ENCODE measurements at regions not wholly inside any gene's neighbourhood (a gene's known extent, or its start where the extent isn't known, plus 50 kb on each side); places are given as distances from the start of the nearest gene placed in this dataset.

DNA sequence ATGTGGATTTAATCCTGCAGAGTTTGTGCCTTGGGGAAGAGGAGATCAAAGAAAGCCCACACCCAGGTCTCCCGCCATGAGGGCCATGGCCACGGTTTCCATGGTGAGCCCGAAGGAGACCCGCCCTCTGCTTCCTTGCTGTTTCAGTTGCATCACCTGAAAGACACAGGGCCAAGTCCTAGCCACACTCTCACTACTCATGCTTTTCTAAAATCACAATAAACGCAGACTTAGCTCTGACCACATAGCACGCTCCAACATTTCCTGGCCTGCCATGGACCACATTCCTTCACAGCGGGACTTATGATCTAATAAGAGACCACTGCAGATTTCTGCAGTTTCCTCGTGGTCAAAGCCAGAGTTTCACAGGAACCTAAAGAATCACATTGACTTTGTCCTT is 426.0 kb upstream of the NR3C2 start:
- TF ChIP-seq, protein P1, sequence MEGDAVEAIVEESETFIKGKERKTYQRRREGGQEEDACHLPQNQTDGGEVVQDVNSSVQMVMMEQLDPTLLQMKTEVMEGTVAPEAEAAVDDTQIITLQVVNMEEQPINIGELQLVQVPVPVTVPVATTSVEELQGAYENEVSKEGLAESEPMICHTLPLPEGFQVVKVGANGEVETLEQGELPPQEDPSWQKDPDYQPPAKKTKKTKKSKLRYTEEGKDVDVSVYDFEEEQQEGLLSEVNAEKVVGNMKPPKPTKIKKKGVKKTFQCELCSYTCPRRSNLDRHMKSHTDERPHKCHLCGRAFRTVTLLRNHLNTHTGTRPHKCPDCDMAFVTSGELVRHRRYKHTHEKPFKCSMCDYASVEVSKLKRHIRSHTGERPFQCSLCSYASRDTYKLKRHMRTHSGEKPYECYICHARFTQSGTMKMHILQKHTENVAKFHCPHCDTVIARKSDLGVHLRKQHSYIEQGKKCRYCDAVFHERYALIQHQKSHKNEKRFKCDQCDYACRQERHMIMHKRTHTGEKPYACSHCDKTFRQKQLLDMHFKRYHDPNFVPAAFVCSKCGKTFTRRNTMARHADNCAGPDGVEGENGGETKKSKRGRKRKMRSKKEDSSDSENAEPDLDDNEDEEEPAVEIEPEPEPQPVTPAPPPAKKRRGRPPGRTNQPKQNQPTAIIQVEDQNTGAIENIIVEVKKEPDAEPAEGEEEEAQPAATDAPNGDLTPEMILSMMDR (IDR thresholded peaks at IDR 0.05): no peak
- WGBS, 2 donors: 89 to 90% methylated on average over 8 of the region's 8 CpGs
- DNase-seq: no peak
- no peaks in the 10 kb centered on the region for H3K9me3 ChIP-seq
- no peaks in the 10 kb centered on the region for H3K4me1 ChIP-seq
- H3K27ac ChIP-seq: no peak overlapping the region
- no peak for FAIRE-seq
- no peak for ATAC-seq
- H3K36me3 ChIP-seq: no peaks in the 10 kb centered on the region
- H3K27me3 ChIP-seq: no peaks in the 10 kb centered on the region
- intact Hi-C loops (cut with DNase I): no loop called here
- H3K4me3 ChIP-seq: no peak overlapping the region

DNA sequence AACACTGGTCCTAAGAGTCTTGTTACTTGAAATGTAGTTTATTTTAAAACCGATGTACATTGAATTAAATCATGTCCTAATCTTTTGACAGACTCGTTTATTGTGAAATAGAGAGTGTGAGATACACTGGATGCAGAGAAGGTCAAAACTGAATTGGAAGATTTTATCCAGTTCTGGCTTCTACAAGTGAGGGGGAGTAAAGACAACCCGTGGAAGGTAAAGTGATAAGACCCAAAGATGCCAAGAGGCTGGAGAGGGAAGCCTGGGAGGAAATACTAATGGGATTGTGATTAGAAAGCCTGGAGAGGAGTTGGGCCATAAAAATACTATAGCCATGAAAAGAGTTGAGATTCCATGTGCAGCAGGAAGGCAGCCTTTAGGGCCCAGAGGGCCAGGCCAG is 424.5 kb upstream of the NR3C2 start:
- DNase-seq (no peak), FAIRE-seq (no peak), ATAC-seq (no peak)
- intact Hi-C loops (cut with DNase I): no loop called here
- H3K4me3 ChIP-seq: no peak overlapping the region
- H3K36me3 ChIP-seq: no peaks in the 10 kb centered on the region
- H3K27me3 ChIP-seq: no peaks in the 10 kb centered on the region
- H3K9me3 ChIP-seq: no peaks in the 10 kb centered on the region
- H3K27ac ChIP-seq: no peak overlapping the region
- no peaks in the 10 kb centered on the region for H3K4me1 ChIP-seq
- TF ChIP-seq, protein P1 (IDR thresholded peaks at IDR 0.05): no peak
- WGBS, 2 donors: 66 to 67% methylated on average over 3 of the region's 3 CpGs

DNA sequence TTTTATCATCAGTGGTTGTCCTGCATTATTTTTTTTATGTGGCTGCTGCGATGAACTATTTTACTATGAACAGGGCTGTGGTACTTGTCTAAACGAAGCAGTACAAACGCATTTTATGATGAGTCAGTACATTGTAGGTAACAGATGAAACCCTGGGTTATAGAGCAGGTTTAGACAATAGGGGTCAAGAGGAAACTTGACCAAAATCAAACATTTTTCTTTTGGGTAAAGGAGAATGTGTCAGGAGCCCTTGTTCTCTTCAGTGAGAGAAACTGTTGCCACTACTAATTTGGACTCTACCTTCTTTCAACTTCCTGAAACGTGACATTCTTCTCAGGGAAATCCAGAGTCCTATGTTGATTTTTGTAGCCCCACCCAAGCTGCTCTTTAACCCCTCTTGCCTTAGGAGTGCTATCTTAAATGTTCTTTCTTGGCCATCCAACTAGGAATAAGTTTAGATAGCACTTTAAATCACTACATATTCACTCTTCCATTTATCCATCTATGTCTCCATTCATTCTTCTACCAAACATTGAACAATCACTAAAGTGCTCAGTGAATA is 415.8 kb upstream of the NR3C2 start:
- ATAC-seq (no peak), FAIRE-seq (peak; percentile 32), DNase-seq (no peak)
- Histone ChIP-seq H3K27ac (no peak overlapping the region), H3K4me1 (no peaks in the 10 kb centered on the region), H3K9me3 (no peaks in the 10 kb centered on the region), H3K4me3 (no peak overlapping the region), H3K27me3 (no peaks in the 10 kb centered on the region), H3K36me3 (no peaks in the 10 kb centered on the region)
- intact Hi-C loops (cut with DNase I): no loop called here
- WGBS, 2 donors: 58 to 63% methylated on average over 4 of the region's 4 CpGs
- TF ChIP-seq, protein P1 (IDR thresholded peaks at IDR 0.05): no peak

DNA sequence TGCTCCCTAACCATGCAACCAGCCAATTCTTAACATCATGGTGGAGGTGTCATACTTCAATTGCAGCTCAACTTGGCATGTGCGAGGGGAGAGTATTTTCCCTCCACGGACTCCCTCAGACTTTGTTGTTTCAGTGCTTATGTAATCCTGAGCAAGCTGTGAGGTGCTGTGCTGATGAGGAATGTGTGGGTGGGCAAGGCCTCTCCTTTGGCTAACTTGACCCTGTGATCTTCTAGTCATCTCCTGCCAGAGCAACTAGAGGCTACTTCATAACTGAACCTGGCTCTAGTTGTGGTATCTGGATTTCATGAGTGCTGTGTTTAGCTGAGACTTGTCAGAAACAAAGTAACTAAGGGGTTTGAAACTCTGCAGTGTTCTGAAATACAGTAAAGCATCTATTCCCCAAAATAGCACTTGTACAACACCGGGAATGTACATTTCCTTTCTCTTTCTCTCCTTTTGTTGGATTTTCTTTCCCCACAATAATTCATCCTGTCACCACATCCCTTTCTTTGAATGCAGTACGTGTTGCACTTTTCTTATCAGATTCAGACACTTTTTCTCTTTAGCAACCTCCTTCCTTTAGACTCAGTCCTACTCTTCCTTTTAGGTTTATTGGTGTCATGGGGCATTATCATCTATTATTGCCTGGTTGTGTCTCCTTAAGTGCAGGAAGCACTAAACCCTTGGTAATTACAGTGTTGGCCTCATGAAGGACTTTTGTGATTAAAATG is 415.2 kb upstream of the NR3C2 start:
- intact Hi-C loops (cut with DNase I): no loop called here
- ATAC-seq (no peak), FAIRE-seq (no peak), DNase-seq (no peak)
- whole genome bisulfite sequencing, 2 donors: 65 to 68% methylated on average over 4 of the region's 4 CpGs
- no peak overlapping the region for H3K27ac ChIP-seq
- TF ChIP-seq, protein P1 (IDR thresholded peaks at IDR 0.05): no peak
- H3K4me1 ChIP-seq: no peaks in the 10 kb centered on the region
- no peak overlapping the region for H3K4me3 ChIP-seq
- no peaks in the 10 kb centered on the region for H3K36me3 ChIP-seq
- H3K27me3 ChIP-seq: no peaks in the 10 kb centered on the region
- H3K9me3 ChIP-seq: no peaks in the 10 kb centered on the region

DNA sequence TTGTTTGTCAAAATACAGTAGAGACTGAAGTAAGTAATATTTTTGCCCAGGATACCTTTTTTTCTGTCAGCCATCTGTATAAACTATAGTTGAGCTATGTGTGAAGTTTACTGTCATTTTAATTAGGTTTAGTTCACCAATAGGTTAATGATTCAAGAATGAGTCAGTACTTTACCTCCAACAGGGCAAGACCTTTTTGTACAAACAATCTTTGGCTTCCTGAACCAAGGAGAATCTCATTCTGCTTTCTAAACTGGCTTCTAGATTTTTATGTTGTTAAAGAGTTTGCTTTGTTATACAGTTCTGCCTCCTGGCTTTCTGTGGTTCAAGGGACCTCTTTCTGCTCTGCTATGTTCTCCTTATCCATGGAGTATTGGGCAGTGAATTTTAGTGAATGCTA is 412.0 kb upstream of the NR3C2 start:
- TF ChIP-seq, protein P1 (IDR thresholded peaks at IDR 0.05): no peak
- ATAC-seq: no peak
- H3K4me1 ChIP-seq: peaks cover 0 to 9% (median 7%) of the 10 kb centered on the region in 3 donors
- H3K27ac ChIP-seq: no peak overlapping the region
- no peak for DNase-seq
- FAIRE-seq: no peak
- H3K36me3 ChIP-seq: no peaks in the 10 kb centered on the region
- no peaks in the 10 kb centered on the region for H3K27me3 ChIP-seq
- H3K4me3 ChIP-seq: no peak overlapping the region
- H3K9me3 ChIP-seq: no peaks in the 10 kb centered on the region
- intact Hi-C loops (cut with DNase I): no loop called here
